ENCODE measurements at regions not wholly inside any gene's neighbourhood (a gene's known extent, or its start where the extent isn't known, plus 50 kb on each side); places are given as distances from the start of the nearest gene placed in this dataset.

DNA sequence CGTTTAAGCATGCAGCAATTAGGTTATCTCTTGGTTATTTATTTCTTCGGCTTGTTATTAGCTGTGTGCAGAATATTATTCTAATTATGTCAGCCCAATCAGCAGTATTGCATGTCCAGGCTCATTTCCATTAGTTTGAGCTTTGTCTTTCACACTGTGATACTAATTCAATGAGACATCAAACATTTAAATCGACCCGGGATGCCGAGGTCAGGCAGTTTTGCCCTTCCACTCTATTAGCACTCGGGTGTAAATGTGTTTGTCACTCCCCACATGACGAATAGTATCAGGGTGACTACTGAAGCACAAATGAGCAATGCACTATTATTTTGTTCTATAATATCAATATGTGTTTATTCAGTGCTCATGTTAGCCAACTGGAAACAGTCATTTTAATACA lies 170.9 kb downstream of the ANXA2 start:
- POLR2A ChIA-PET, result no interaction called here
- WGBS (ENCODE audit: missing lambda C conversion rate), result 25% methylated on average over 7 of the region's 7 CpGs
- Histone ChIP-seq H3K9me3 (no peaks in the 10 kb centered on the region), H3K4me3 (no peak overlapping the region), H3K27ac (no peak overlapping the region), H3K4me2 (no peak overlapping the region), H3K4me1 (no peaks in the 10 kb centered on the region)
- ATAC-seq (no peak), FAIRE-seq (no peak), DNase-seq (ENCODE audit: low read depth in 1 of 2, low spot score in 1 of 2) (no peak)
- TF ChIP-seq, protein P1, sequence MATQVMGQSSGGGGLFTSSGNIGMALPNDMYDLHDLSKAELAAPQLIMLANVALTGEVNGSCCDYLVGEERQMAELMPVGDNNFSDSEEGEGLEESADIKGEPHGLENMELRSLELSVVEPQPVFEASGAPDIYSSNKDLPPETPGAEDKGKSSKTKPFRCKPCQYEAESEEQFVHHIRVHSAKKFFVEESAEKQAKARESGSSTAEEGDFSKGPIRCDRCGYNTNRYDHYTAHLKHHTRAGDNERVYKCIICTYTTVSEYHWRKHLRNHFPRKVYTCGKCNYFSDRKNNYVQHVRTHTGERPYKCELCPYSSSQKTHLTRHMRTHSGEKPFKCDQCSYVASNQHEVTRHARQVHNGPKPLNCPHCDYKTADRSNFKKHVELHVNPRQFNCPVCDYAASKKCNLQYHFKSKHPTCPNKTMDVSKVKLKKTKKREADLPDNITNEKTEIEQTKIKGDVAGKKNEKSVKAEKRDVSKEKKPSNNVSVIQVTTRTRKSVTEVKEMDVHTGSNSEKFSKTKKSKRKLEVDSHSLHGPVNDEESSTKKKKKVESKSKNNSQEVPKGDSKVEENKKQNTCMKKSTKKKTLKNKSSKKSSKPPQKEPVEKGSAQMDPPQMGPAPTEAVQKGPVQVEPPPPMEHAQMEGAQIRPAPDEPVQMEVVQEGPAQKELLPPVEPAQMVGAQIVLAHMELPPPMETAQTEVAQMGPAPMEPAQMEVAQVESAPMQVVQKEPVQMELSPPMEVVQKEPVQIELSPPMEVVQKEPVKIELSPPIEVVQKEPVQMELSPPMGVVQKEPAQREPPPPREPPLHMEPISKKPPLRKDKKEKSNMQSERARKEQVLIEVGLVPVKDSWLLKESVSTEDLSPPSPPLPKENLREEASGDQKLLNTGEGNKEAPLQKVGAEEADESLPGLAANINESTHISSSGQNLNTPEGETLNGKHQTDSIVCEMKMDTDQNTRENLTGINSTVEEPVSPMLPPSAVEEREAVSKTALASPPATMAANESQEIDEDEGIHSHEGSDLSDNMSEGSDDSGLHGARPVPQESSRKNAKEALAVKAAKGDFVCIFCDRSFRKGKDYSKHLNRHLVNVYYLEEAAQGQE (IDR thresholded peaks at IDR 0.05), result no peak
- TF ChIP-seq TFCP2L1 (CRISPR knock-in tag; IDR thresholded peaks at IDR 0.05), result no peak
- TF ChIP-seq CEBPB (IDR thresholded peaks at IDR 0.05), result no peak
- no peak for TF ChIP-seq JUN (IDR thresholded peaks at IDR 0.05)
- no peak for TF ChIP-seq SMC3 (IDR thresholded peaks at IDR 0.05)
- no peak for TF ChIP-seq MAFK (IDR thresholded peaks at IDR 0.05; ENCODE audit: partially characterized antibody)
- TF ChIP-seq RNF2 (IDR thresholded peaks at IDR 0.05; ENCODE audit: borderline replicate concordance, low read depth), result no peak
- CTCF ChIA-PET, result interaction anchor here (0.7 to 0.9 kb wide), 2 partner anchors 33 to 35 kb away, joined by 3 read pairs; no protein-coding TSS in a partner anchor

DNA sequence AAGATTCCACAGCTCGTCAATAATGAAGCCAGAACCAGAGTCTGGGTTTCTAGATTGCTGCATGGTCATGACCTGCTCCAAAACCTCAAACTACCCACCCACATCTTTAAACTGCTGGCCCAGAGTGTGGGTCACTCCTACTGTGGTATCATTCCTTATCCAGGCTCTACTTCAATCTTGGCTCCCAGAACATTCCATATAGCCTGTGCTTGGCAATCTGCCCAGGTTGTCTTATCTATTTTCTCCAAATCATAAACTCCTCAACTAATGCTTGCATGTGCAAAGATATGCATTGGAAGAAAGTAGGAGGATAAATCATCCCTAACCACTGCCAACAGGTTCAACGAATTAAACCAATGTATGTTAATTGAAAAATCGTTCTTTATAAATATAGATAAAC lies 169.7 kb downstream of the ANXA2 start:
- ATAC-seq (no peak), DNase-seq (ENCODE audit: low read depth in 1 of 2, low spot score in 1 of 2) (no peak), FAIRE-seq (no peak)
- no peaks in the 10 kb centered on the region for H3K4me1 ChIP-seq
- no peak overlapping the region for H3K4me3 ChIP-seq
- TF ChIP-seq SMC3 (IDR thresholded peaks at IDR 0.05) (no peak), BHLHE40 (IDR thresholded peaks at IDR 0.05; ENCODE audit: low read depth, low read length) (no peak), MAFK (IDR thresholded peaks at IDR 0.05; ENCODE audit: partially characterized antibody) (no peak), KDM1A (IDR thresholded peaks at IDR 0.05; ENCODE audit: low read depth) (no peak), EHF (CRISPR knock-in tag; IDR thresholded peaks at IDR 0.05) (no peak), RAD21 (conservative IDR thresholded peaks at IDR 0.05 in 1 of 2, IDR thresholded peaks at IDR 0.05 in 1 of 2) (no peak), EP300 (IDR thresholded peaks at IDR 0.05) (no peak), TFCP2L1 (CRISPR knock-in tag; IDR thresholded peaks at IDR 0.05) (no peak)
- TF ChIP-seq, protein P2, sequence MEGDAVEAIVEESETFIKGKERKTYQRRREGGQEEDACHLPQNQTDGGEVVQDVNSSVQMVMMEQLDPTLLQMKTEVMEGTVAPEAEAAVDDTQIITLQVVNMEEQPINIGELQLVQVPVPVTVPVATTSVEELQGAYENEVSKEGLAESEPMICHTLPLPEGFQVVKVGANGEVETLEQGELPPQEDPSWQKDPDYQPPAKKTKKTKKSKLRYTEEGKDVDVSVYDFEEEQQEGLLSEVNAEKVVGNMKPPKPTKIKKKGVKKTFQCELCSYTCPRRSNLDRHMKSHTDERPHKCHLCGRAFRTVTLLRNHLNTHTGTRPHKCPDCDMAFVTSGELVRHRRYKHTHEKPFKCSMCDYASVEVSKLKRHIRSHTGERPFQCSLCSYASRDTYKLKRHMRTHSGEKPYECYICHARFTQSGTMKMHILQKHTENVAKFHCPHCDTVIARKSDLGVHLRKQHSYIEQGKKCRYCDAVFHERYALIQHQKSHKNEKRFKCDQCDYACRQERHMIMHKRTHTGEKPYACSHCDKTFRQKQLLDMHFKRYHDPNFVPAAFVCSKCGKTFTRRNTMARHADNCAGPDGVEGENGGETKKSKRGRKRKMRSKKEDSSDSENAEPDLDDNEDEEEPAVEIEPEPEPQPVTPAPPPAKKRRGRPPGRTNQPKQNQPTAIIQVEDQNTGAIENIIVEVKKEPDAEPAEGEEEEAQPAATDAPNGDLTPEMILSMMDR (IDR thresholded peaks at IDR 0.05), result no peak
- TF ChIP-seq, protein P3, sequence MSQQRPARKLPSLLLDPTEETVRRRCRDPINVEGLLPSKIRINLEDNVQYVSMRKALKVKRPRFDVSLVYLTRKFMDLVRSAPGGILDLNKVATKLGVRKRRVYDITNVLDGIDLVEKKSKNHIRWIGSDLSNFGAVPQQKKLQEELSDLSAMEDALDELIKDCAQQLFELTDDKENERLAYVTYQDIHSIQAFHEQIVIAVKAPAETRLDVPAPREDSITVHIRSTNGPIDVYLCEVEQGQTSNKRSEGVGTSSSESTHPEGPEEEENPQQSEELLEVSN (IDR thresholded peaks at IDR 0.05; ENCODE audit: borderline replicate concordance, low read depth), result no peak
- TF ChIP-seq, protein P4, sequence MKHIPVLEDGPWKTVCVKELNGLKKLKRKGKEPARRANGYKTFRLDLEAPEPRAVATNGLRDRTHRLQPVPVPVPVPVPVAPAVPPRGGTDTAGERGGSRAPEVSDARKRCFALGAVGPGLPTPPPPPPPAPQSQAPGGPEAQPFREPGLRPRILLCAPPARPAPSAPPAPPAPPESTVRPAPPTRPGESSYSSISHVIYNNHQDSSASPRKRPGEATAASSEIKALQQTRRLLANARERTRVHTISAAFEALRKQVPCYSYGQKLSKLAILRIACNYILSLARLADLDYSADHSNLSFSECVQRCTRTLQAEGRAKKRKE (CRISPR knock-in tag; IDR thresholded peaks at IDR 0.05; ENCODE audit: low read depth), result no peak
- TF ChIP-seq, protein P5, sequence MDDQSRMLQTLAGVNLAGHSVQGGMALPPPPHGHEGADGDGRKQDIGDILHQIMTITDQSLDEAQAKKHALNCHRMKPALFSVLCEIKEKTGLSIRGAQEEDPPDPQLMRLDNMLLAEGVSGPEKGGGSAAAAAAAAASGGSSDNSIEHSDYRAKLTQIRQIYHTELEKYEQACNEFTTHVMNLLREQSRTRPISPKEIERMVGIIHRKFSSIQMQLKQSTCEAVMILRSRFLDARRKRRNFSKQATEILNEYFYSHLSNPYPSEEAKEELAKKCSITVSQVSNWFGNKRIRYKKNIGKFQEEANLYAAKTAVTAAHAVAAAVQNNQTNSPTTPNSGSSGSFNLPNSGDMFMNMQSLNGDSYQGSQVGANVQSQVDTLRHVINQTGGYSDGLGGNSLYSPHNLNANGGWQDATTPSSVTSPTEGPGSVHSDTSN (IDR thresholded peaks at IDR 0.05), result no peak
- no peaks in the 10 kb centered on the region for H3K9me3 ChIP-seq
- H3K4me2 ChIP-seq, result no peak overlapping the region
- POLR2A ChIA-PET, result no interaction called here
- H3K27ac ChIP-seq, result no peak overlapping the region
- CTCF ChIA-PET, result interaction anchor here (0.9 to 1.2 kb wide), 2 partner anchors 34 to 482 kb away, joined by 3 read pairs; no protein-coding TSS in a partner anchor
- under 1% methylated on average over 3 of the region's 3 CpGs for WGBS (ENCODE audit: missing lambda C conversion rate)

All from A549 (cell line).